ENCODE measurements at regions not wholly inside any gene's neighbourhood (a gene's known extent, or its start where the extent isn't known, plus 50 kb on each side); places are given as distances from the start of the nearest gene placed in this dataset.
"Not testable (repeated sequence)": the region's sequence is repeated elsewhere in the genome, so short reads cannot be mapped to it uniquely, and the experiment has no call there.

- H3K4me3 ChIP-seq (ENCODE audit: low read depth, low read length): no peak overlapping the region
- TF ChIP-seq CTCF (IDR thresholded peaks at IDR 0.05; ENCODE audit: insufficient read depth, low read depth, low read length, missing control alignments): no peak
- DNase-seq (ENCODE audit: low read depth): no peak
Observed at GRCh38 chr3:72032441-72033135, 247.6 kb upstream of the PROK2 start.

- H3K4me3 ChIP-seq (ENCODE audit: low read depth, low read length): no peak overlapping the region
- TF ChIP-seq CTCF (IDR thresholded peaks at IDR 0.05; ENCODE audit: insufficient read depth, low read depth, low read length, missing control alignments): no peak
- no peak for DNase-seq (ENCODE audit: low read depth)
Observed at GRCh38 chr3:72031581-72031980, 246.6 kb upstream of the PROK2 start.

- DNase-seq (ENCODE audit: low read depth): not testable (repeated sequence)
Observed at GRCh38 chr3:72030296-72030695, 245.3 kb upstream of the PROK2 start.

GRCh38 chr3:72028726-72029125 is 243.8 kb upstream of the PROK2 start:
- H3K4me3 ChIP-seq (ENCODE audit: low read depth, low read length); DNase-seq (ENCODE audit: low read depth): not testable (repeated sequence)

More at GRCh38 chr3:72030296-72030695, 245.3 kb upstream of the PROK2 start:
- not testable (repeated sequence) for H3K4me3 ChIP-seq (ENCODE audit: low read depth, low read length)

GRCh38 chr3:72028307-72028706 is 243.4 kb upstream of the PROK2 start:
- not testable (repeated sequence) for H3K4me3 ChIP-seq (ENCODE audit: low read depth, low read length); DNase-seq (ENCODE audit: low read depth)

- DNase-seq (ENCODE audit: low read depth); H3K4me3 ChIP-seq (ENCODE audit: low read depth, low read length): not testable (repeated sequence)
Observed at GRCh38 chr3:72027728-72028127, 242.8 kb upstream of the PROK2 start.

GRCh38 chr3:72022027-72022426 is 237.1 kb upstream of the PROK2 start:
- no peak for TF ChIP-seq CTCF (IDR thresholded peaks at IDR 0.05; ENCODE audit: insufficient read depth, low read depth, low read length, missing control alignments)
- no peak for DNase-seq (ENCODE audit: low read depth)
- no peak overlapping the region for H3K4me3 ChIP-seq (ENCODE audit: low read depth, low read length)

- no peak for TF ChIP-seq CTCF (IDR thresholded peaks at IDR 0.05; ENCODE audit: insufficient read depth, low read depth, low read length, missing control alignments)
- no peak overlapping the region for H3K4me3 ChIP-seq (ENCODE audit: low read depth, low read length)
Observed at GRCh38 chr3:72021531-72021930, 236.6 kb upstream of the PROK2 start.

GRCh38 chr3:72018343-72018984 is 233.5 kb upstream of the PROK2 start:
- H3K4me3 ChIP-seq (ENCODE audit: low read depth, low read length): no peak overlapping the region
- DNase-seq (ENCODE audit: low read depth): no peak
- TF ChIP-seq CTCF (IDR thresholded peaks at IDR 0.05; ENCODE audit: insufficient read depth, low read depth, low read length, missing control alignments): no peak

More at GRCh38 chr3:72021531-72021930, 236.6 kb upstream of the PROK2 start:
- DNase-seq (ENCODE audit: low read depth): no peak

All from GM12865 (cell line).